ENCODE measurements at regions not wholly inside any gene's neighbourhood (a gene's known extent, or its start where the extent isn't known, plus 50 kb on each side); places are given as distances from the start of the nearest gene placed in this dataset.

- in situ Hi-C loops (cut with HindIII; ENCODE audit: low pct_unique_long_range_greater_than_20kb, low sequenced_read_pairs) (no loop called here), intact Hi-C loops (cut with micrococcal nuclease; ENCODE audit: unreplicated experiment) (no loop called here)
- no TSS peak for BruUV-seq (replicated peaks)
- TF ChIP-seq SIN3A (IDR thresholded peaks at IDR 0.05; ENCODE audit: borderline replicate concordance, insufficient read depth, low read depth, low read length): no peak
- no peak for TF ChIP-seq REST (IDR thresholded peaks at IDR 0.05; ENCODE audit: insufficient read depth in 1 of 2, low read depth in 2 of 2, low read length in 1 of 2)
- no peak for TF ChIP-seq POLR2AphosphoS5 (IDR thresholded peaks at IDR 0.05; ENCODE audit: low read depth, low read length)
- TF ChIP-seq TCF7L2 (IDR thresholded peaks at IDR 0.05; ENCODE audit: low read depth, low read length): no peak
- Histone ChIP-seq H3K36me3 (ENCODE audit: control insufficient read depth, insufficient read depth, low read length) (no peaks in the 10 kb centered on the region), H3K4me3 (ENCODE audit: low read depth in 2 of 2, low read length in 2 of 2) (no peak overlapping the region), H3K4me1 (ENCODE audit: control insufficient read depth, insufficient read depth, low read length) (no peaks in the 10 kb centered on the region), H3K27me3 (ENCODE audit: control insufficient read depth, insufficient read depth, low read length) (no peaks in the 10 kb centered on the region), H3K9me3 (ENCODE audit: control insufficient read depth, insufficient read depth, low read depth, low read length) (no peaks in the 10 kb centered on the region), H3K27ac (ENCODE audit: low read length) (no peak overlapping the region; the same call in 1 of the 2 replicates)
- ChIA-PET POLR2A (no interaction called here), CTCF (no interaction called here)
- DNase-seq (ENCODE audit: low read depth, low spot score) (no peak), ATAC-seq (no peak)
Observed at GRCh38 chr6:22001396-22002027, 295.3 kb downstream of the PRL start.

- in situ Hi-C loops (cut with HindIII; ENCODE audit: low pct_unique_long_range_greater_than_20kb, low sequenced_read_pairs) (no loop called here), intact Hi-C loops (cut with micrococcal nuclease; ENCODE audit: unreplicated experiment) (no loop called here)
- TF ChIP-seq SIN3A (IDR thresholded peaks at IDR 0.05; ENCODE audit: borderline replicate concordance, insufficient read depth, low read depth, low read length) (no peak), CTCF (IDR thresholded peaks at IDR 0.05) (no peak), POLR2AphosphoS5 (IDR thresholded peaks at IDR 0.05; ENCODE audit: low read depth, low read length) (no peak), TCF7L2 (IDR thresholded peaks at IDR 0.05; ENCODE audit: low read depth, low read length) (no peak), REST (IDR thresholded peaks at IDR 0.05; ENCODE audit: insufficient read depth in 1 of 2, low read depth in 2 of 2, low read length in 1 of 2) (no peak)
- Histone ChIP-seq H3K4me3 (ENCODE audit: low read depth in 2 of 2, low read length in 2 of 2) (no peak overlapping the region), H3K9me3 (ENCODE audit: control insufficient read depth, insufficient read depth, low read depth, low read length) (no peaks in the 10 kb centered on the region), H3K27me3 (ENCODE audit: control insufficient read depth, insufficient read depth, low read length) (no peaks in the 10 kb centered on the region), H3K36me3 (ENCODE audit: control insufficient read depth, insufficient read depth, low read length) (no peaks in the 10 kb centered on the region), H3K4me1 (ENCODE audit: control insufficient read depth, insufficient read depth, low read length) (no peaks in the 10 kb centered on the region), H3K27ac (ENCODE audit: low read length) (no peak overlapping the region)
- CTCF ChIA-PET: no interaction called here
- DNase-seq (ENCODE audit: low read depth, low spot score) (no peak), ATAC-seq (no peak)
- no TSS peak for BruUV-seq (replicated peaks)
- POLR2A ChIA-PET: no interaction called here
Observed at GRCh38 chr6:22003287-22003686, 293.5 kb downstream of the PRL start.
